ENCODE measurements at regions not wholly inside any gene's neighbourhood (a gene's known extent, or its start where the extent isn't known, plus 50 kb on each side); places are given as distances from the start of the nearest gene placed in this dataset.

- H3K4me3 ChIP-seq (ENCODE audit: low read depth, low read length), result no peak overlapping the region
- TF ChIP-seq CTCF (IDR thresholded peaks at IDR 0.05; ENCODE audit: low read depth, low read length), result no peak
These were observed 70.3 kb upstream of the ZSWIM2 start for GRCh38 chr2:186919296-186919695.

GRCh38 chr2:186918495-186918894, 69.5 kb upstream of the ZSWIM2 start:
- no peak for TF ChIP-seq CTCF (IDR thresholded peaks at IDR 0.05; ENCODE audit: low read depth, low read length)
- no peak overlapping the region for H3K4me3 ChIP-seq (ENCODE audit: low read depth, low read length)

GRCh38 chr2:186917866-186918265, 68.9 kb upstream of the ZSWIM2 start:
- H3K4me3 ChIP-seq (ENCODE audit: low read depth, low read length), result no peak overlapping the region
- no peak for TF ChIP-seq CTCF (IDR thresholded peaks at IDR 0.05; ENCODE audit: low read depth, low read length)

GRCh38 chr2:186913870-186914269, 64.9 kb upstream of the ZSWIM2 start:
- TF ChIP-seq CTCF (IDR thresholded peaks at IDR 0.05; ENCODE audit: low read depth, low read length), result no peak
- H3K4me3 ChIP-seq (ENCODE audit: low read depth, low read length), result no peak overlapping the region

- no peak for TF ChIP-seq CTCF (IDR thresholded peaks at IDR 0.05; ENCODE audit: low read depth, low read length)
- no peak overlapping the region for H3K4me3 ChIP-seq (ENCODE audit: low read depth, low read length)
These were observed 64.0 kb upstream of the ZSWIM2 start for GRCh38 chr2:186912979-186913378.

- no peak overlapping the region for H3K4me3 ChIP-seq (ENCODE audit: low read depth, low read length)
- no peak for TF ChIP-seq CTCF (IDR thresholded peaks at IDR 0.05; ENCODE audit: low read depth, low read length)
These were observed 62.6 kb upstream of the ZSWIM2 start for GRCh38 chr2:186911551-186912085.

GRCh38 chr2:186910996-186911395, 62.0 kb upstream of the ZSWIM2 start:
- no peak for TF ChIP-seq CTCF (IDR thresholded peaks at IDR 0.05; ENCODE audit: low read depth, low read length)
- H3K4me3 ChIP-seq (ENCODE audit: low read depth, low read length), result no peak overlapping the region
